ENCODE measurements at regions not wholly inside any gene's neighbourhood (a gene's known extent, or its start where the extent isn't known, plus 50 kb on each side); places are given as distances from the start of the nearest gene placed in this dataset.

GRCh38 chr20:52880997-52881396 is 91.2 kb upstream of the TSHZ2 start:
- Histone ChIP-seq H4K5ac (ENCODE audit: low read depth, low read length) (no peak overlapping the region), H3K4me1 (ENCODE audit: control insufficient read depth, insufficient read depth, low read length) (no peaks in the 10 kb centered on the region), H2AK5ac (ENCODE audit: low read depth, low read length) (no peak overlapping the region), H4K8ac (ENCODE audit: low read depth in 2 of 2, low read length in 2 of 2) (no peak overlapping the region), H4K20me1 (ENCODE audit: insufficient read depth, low read length) (no peaks in the 10 kb centered on the region), H3K23ac (ENCODE audit: low read depth, low read length) (no peak overlapping the region), H3K4ac (ENCODE audit: low read depth, low read length) (no peak overlapping the region), H3K18ac (ENCODE audit: low read depth, low read length) (no peak overlapping the region), H3K9me1 (ENCODE audit: insufficient read depth, low read length) (no peaks in the 10 kb centered on the region), H2AFZ (replicated peaks; ENCODE audit: low read length, poor library complexity) (no peak overlapping the region), H3K79me1 (ENCODE audit: low read depth in 1 of 2, low read length in 2 of 2) (no peaks in the 10 kb centered on the region), H2BK20ac (ENCODE audit: low read depth, low read length) (no peak overlapping the region), H2BK15ac (ENCODE audit: low read depth, low read length) (no peak overlapping the region), H2BK120ac (ENCODE audit: low read depth, low read length) (no peak overlapping the region), H3K4me3 (ENCODE audit: insufficient read depth, low read depth, low read length) (no peak overlapping the region), H3K14ac (replicated peaks; ENCODE audit: low read depth, low read length) (no peak overlapping the region), H2AK9ac (replicated peaks; ENCODE audit: low read depth, low read length, poor library complexity) (no peak overlapping the region), H3K27me3 (ENCODE audit: control insufficient read depth, insufficient read depth, low read length) (no peaks in the 10 kb centered on the region), H4K91ac (ENCODE audit: insufficient read depth, low read depth, low read length) (no peak overlapping the region), H3K36me3 (ENCODE audit: control insufficient read depth, insufficient read depth, low read length) (no peaks in the 10 kb centered on the region), H3K9ac (ENCODE audit: low read depth, low read length) (no peak overlapping the region), H2BK5ac (ENCODE audit: low read depth, low read length, poor library complexity, severe bottlenecking) (no peak overlapping the region), H3K9me3 (ENCODE audit: control insufficient read depth, insufficient read depth, low read length) (0 out of 2 replicates have a peak, but pooled peaks cover 2% of the 10 kb centered on the region), H3K4me2 (ENCODE audit: low read depth, low read length) (no peak overlapping the region), H3K56ac (ENCODE audit: extremely low read depth, insufficient read depth, low read length) (no peak overlapping the region), H3K27ac (ENCODE audit: insufficient read depth, low read length) (no peak overlapping the region)
- DNase-seq (no peak), ATAC-seq (ENCODE audit: low read depth) (no peak)
- ChIA-PET POLR2A (ENCODE audit: unreplicated experiment) (no interaction called here), CTCF (no interaction called here)
- dilution Hi-C loops (cut with HindIII; ENCODE audit: low sequenced_read_pairs, unreplicated experiment) (no loop called here), intact Hi-C loops (cut with micrococcal nuclease) (no loop called here), in situ Hi-C loops (cut with MboI; ENCODE audit: low sequenced_read_pairs) (no loop called here)
- BruUV-seq (replicated peaks), result no TSS peak
- no peak for TF ChIP-seq SMC3 (IDR thresholded peaks at IDR 0.05; ENCODE audit: low read depth, low read length)
- TF ChIP-seq MAZ (IDR thresholded peaks at IDR 0.05; ENCODE audit: borderline replicate concordance, low read depth, low read length), result no peak
- no peak for TF ChIP-seq RAD21 (IDR thresholded peaks at IDR 0.05; ENCODE audit: low read length)
- no peak for TF ChIP-seq CHD1 (IDR thresholded peaks at IDR 0.05; ENCODE audit: low read depth, low read length)
- no peak for TF ChIP-seq MXI1 (IDR thresholded peaks at IDR 0.05; ENCODE audit: borderline replicate concordance, low read depth, low read length)
- TF ChIP-seq, protein P1, sequence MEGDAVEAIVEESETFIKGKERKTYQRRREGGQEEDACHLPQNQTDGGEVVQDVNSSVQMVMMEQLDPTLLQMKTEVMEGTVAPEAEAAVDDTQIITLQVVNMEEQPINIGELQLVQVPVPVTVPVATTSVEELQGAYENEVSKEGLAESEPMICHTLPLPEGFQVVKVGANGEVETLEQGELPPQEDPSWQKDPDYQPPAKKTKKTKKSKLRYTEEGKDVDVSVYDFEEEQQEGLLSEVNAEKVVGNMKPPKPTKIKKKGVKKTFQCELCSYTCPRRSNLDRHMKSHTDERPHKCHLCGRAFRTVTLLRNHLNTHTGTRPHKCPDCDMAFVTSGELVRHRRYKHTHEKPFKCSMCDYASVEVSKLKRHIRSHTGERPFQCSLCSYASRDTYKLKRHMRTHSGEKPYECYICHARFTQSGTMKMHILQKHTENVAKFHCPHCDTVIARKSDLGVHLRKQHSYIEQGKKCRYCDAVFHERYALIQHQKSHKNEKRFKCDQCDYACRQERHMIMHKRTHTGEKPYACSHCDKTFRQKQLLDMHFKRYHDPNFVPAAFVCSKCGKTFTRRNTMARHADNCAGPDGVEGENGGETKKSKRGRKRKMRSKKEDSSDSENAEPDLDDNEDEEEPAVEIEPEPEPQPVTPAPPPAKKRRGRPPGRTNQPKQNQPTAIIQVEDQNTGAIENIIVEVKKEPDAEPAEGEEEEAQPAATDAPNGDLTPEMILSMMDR (conservative IDR thresholded peaks at IDR 0.05; ENCODE audit: low read depth, low read length), result no peak
- TF ChIP-seq RFX5 (IDR thresholded peaks at IDR 0.05; ENCODE audit: low read depth, low read length), result no peak
- no peak for TF ChIP-seq CEBPB (IDR thresholded peaks at IDR 0.05; ENCODE audit: low read depth, low read length)
- TF ChIP-seq FOS (IDR thresholded peaks at IDR 0.05; ENCODE audit: low read depth, low read length), result no peak
- TF ChIP-seq, protein P2, sequence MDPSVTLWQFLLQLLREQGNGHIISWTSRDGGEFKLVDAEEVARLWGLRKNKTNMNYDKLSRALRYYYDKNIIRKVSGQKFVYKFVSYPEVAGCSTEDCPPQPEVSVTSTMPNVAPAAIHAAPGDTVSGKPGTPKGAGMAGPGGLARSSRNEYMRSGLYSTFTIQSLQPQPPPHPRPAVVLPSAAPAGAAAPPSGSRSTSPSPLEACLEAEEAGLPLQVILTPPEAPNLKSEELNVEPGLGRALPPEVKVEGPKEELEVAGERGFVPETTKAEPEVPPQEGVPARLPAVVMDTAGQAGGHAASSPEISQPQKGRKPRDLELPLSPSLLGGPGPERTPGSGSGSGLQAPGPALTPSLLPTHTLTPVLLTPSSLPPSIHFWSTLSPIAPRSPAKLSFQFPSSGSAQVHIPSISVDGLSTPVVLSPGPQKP (IDR thresholded peaks at IDR 0.05; ENCODE audit: borderline replicate concordance, low read depth, low read length), result no peak
- TF ChIP-seq BHLHE40 (IDR thresholded peaks at IDR 0.05; ENCODE audit: low read depth, low read length), result no peak
- no peak for TF ChIP-seq NFE2L2 (IDR thresholded peaks at IDR 0.05; ENCODE audit: low read depth, low read length)
- TF ChIP-seq POLR2A (IDR thresholded peaks at IDR 0.05; ENCODE audit: low read depth, low read length), result no peak
- TF ChIP-seq, protein P3, sequence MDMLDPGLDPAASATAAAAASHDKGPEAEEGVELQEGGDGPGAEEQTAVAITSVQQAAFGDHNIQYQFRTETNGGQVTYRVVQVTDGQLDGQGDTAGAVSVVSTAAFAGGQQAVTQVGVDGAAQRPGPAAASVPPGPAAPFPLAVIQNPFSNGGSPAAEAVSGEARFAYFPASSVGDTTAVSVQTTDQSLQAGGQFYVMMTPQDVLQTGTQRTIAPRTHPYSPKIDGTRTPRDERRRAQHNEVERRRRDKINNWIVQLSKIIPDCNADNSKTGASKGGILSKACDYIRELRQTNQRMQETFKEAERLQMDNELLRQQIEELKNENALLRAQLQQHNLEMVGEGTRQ (IDR thresholded peaks at IDR 0.05; ENCODE audit: low read depth, low read length), result no peak
- no peak for TF ChIP-seq RCOR1 (IDR thresholded peaks at IDR 0.05; ENCODE audit: insufficient replicate concordance, low read length)
- TF ChIP-seq MAFK (IDR thresholded peaks at IDR 0.05; ENCODE audit: low read depth, low read length), result no peak

Data from IMR-90 (cell line).